H9 (cell line): ENCODE measurements at regions not wholly inside any gene's neighbourhood (a gene's known extent, or its start where the extent isn't known, plus 50 kb on each side); places are given as distances from the start of the nearest gene placed in this dataset.

Experiments
- DNase-seq: peaks from one replicate; pipeline ENCODE4 v3.0.0-alpha.2; 2017
- H2AFZ ChIP-seq: one replicate; pipeline ENCODE4 v1.6.1; 2013; ENCODE audit warnings: mild to moderate bottlenecking, low read length, control low read depth, moderate library complexity
- H2AK5ac ChIP-seq: 2 replicates; pipeline ENCODE4 v1.6.1; 2013; ENCODE audit warnings: low read length, control low read depth, mixed read lengths; ENCODE audit not compliant: insufficient read length
- H2BK120ac ChIP-seq: one replicate; pipeline ENCODE4 v1.6.1; 2013; ENCODE audit warnings: low read depth, mild to moderate bottlenecking, low read length, control low read depth, inconsistent platforms; ENCODE audit not compliant: poor library complexity, severe bottlenecking
- H2BK12ac ChIP-seq: 2 replicates; pipeline ENCODE4 v1.6.1; 2013; ENCODE audit warnings: low read length, control low read depth, mixed read lengths, low read depth; ENCODE audit not compliant: insufficient read length
- H2BK15ac ChIP-seq: 2 replicates; pipeline ENCODE4 v1.6.1; 2013; ENCODE audit warnings: low read depth, low read length, control low read depth
- H2BK20ac ChIP-seq: one replicate; pipeline ENCODE4 v1.6.1; 2013; ENCODE audit warnings: low read depth, mild to moderate bottlenecking, low read length, control low read depth, inconsistent platforms; ENCODE audit not compliant: poor library complexity, severe bottlenecking
- H2BK5ac ChIP-seq: 2 replicates; pipeline ENCODE4 v1.6.1; 2013; ENCODE audit warnings: low read length, control low read depth, mixed read lengths; ENCODE audit not compliant: insufficient read length
- H3K14ac ChIP-seq: 2 replicates; pipeline ENCODE4 v1.6.1; 2013; ENCODE audit warnings: low read length, control low read depth; ENCODE audit not compliant: insufficient read depth
- H3K18ac ChIP-seq: 2 replicates; pipeline ENCODE4 v1.6.1; 2013; ENCODE audit warnings: low read depth, mild to moderate bottlenecking, mixed read lengths, low read length, control low read depth; ENCODE audit not compliant: insufficient read length
- H3K23ac ChIP-seq: 2 replicates; pipeline ENCODE4 v1.6.1; 2013; ENCODE audit warnings: low read length, control low read depth, mixed read lengths, low read depth; ENCODE audit not compliant: insufficient read length
- H3K23me2 ChIP-seq: 2 replicates; pipeline ENCODE4 v1.6.1; 2013; ENCODE audit warnings: low read depth, mild to moderate bottlenecking, mixed read lengths, low read length, control low read depth; ENCODE audit not compliant: insufficient read length, poor library complexity, severe bottlenecking
- H3K27ac ChIP-seq: 2 replicates; pipeline ENCODE4 v1.5.1; 2013; ENCODE audit warnings: low read length, control low read depth, mixed read lengths, low read depth; ENCODE audit not compliant: insufficient read length
- H3K27me3 ChIP-seq: 2 replicates; pipeline ENCODE4 v1.6.1; 2013; ENCODE audit warnings: low read length, control low read depth, inconsistent platforms; ENCODE audit not compliant: insufficient read depth
- H3K4ac ChIP-seq: 2 replicates; pipeline ENCODE4 v1.6.1; 2013; ENCODE audit warnings: low read depth, mild to moderate bottlenecking, control low read depth, inconsistent platforms, low read length, moderate library complexity
- H3K4me1 ChIP-seq: 2 replicates; pipeline ENCODE4 v1.6.1; 2013; ENCODE audit warnings: low read length, control low read depth, inconsistent platforms; ENCODE audit not compliant: insufficient read depth
- H3K4me2 ChIP-seq: 2 replicates; pipeline ENCODE4 v1.6.1; 2013; ENCODE audit warnings: low read length, control low read depth, mixed read lengths; ENCODE audit not compliant: insufficient read length, insufficient read depth
- H3K56ac ChIP-seq: 2 replicates; pipeline ENCODE4 v1.6.1; 2013; ENCODE audit warnings: low read depth, mild to moderate bottlenecking, mixed read lengths, low read length, control low read depth; ENCODE audit not compliant: insufficient read length
- H3K79me1 ChIP-seq: 2 replicates; pipeline ENCODE4 v1.6.1; 2013; ENCODE audit warnings: low read depth, mild to moderate bottlenecking, moderate library complexity, low read length, control low read depth, inconsistent platforms; ENCODE audit not compliant: insufficient read depth, poor library complexity, severe bottlenecking
- H3K79me2 ChIP-seq: 2 replicates; pipeline ENCODE4 v1.6.1; 2013; ENCODE audit warnings: low read length, control low read depth, inconsistent platforms; ENCODE audit not compliant: insufficient read depth
- H3K9ac ChIP-seq: 2 replicates; pipeline ENCODE4 v1.6.1; 2013; ENCODE audit warnings: low read length, control low read depth, mixed read lengths; ENCODE audit not compliant: insufficient read length; ENCODE audit errors: extremely low read depth
- H3K9me3 ChIP-seq: one replicate; pipeline ENCODE4 v1.6.1; 2013; ENCODE audit warnings: low read depth, low read length, inconsistent platforms; ENCODE audit not compliant: control insufficient read depth
- H3T11ph ChIP-seq: one replicate; pipeline ENCODE4 v1.6.1; 2013; ENCODE audit warnings: mild to moderate bottlenecking, low read length, control low read depth, inconsistent platforms
- H4K20me1 ChIP-seq: one replicate; pipeline ENCODE4 v1.6.1; 2013; ENCODE audit not compliant: control insufficient read depth, insufficient read length, insufficient read depth
- H4K5ac ChIP-seq: 2 replicates; pipeline ENCODE4 v1.6.1; 2013; ENCODE audit warnings: low read depth, mild to moderate bottlenecking, mixed read lengths, low read length, control low read depth; ENCODE audit not compliant: insufficient read length
- H4K8ac ChIP-seq: replicated peaks from 2 replicates; pipeline ENCODE4 v1.6.1; 2013; ENCODE audit warnings: low read length, control low read depth, mixed read lengths, low read depth; ENCODE audit not compliant: insufficient read length
- H4K91ac ChIP-seq: 2 replicates; pipeline ENCODE4 v1.6.1; 2013; ENCODE audit warnings: low read depth, mild to moderate bottlenecking, moderate library complexity, mixed read lengths, low read length, control low read depth; ENCODE audit not compliant: insufficient read length
- H3K27ac Mint-ChIP-seq, 3 experiments: 2 replicates in 2 of 3; 3 replicates in 1 of 3; pipeline ENCODE4 v1.8.0; 2020 to 2021; ENCODE audit warnings: mixed read lengths in 3 of 3, mild to moderate bottlenecking in 1 of 3, moderate library complexity in 1 of 3
- H3K27me3 Mint-ChIP-seq: 2 replicates; pipeline ENCODE4 v1.8.0; 2021; ENCODE audit warnings: low read depth, mild to moderate bottlenecking, moderate library complexity, mixed read lengths
- H3K36me3 Mint-ChIP-seq, 3 experiments: 2 replicates in 2 of 3; 3 replicates in 1 of 3; pipeline ENCODE4 v1.8.0; 2020 to 2021; ENCODE audit warnings: low read depth in 3 of 3, mixed read lengths in 3 of 3; ENCODE audit not compliant: insufficient read depth in 1 of 3
- H3K4me1 Mint-ChIP-seq, 2 experiments: 2 replicates each; pipeline ENCODE4 v1.8.0; 2020; ENCODE audit warnings: mixed read lengths in 2 of 2
- H3K4me3 Mint-ChIP-seq, 2 experiments: 2 replicates in 1 of 2; 3 replicates in 1 of 2; pipeline ENCODE4 v1.8.0; 2020 to 2021; ENCODE audit warnings: mild to moderate bottlenecking in 2 of 2, mixed read lengths in 2 of 2, moderate library complexity in 1 of 2
- H3K9me3 Mint-ChIP-seq, 2 experiments: 2 replicates in 1 of 2; 3 replicates in 1 of 2; pipeline ENCODE4 v1.8.0; 2020; ENCODE audit warnings: mild to moderate bottlenecking in 2 of 2, mixed read lengths in 2 of 2, moderate library complexity in 1 of 2
- WGBS: extraction: QIAGEN DNeasy Blood & Tissue Kit; methylation state at CpG from one replicate; pipeline ENCODE4 v1.1.7; 2013; ENCODE audit warnings: missing lambda C conversion rate, low lambda C conversion rate, mixed read lengths; ENCODE audit not compliant: insufficient read length; ENCODE audit errors: extremely low coverage; 5-methylcytosine and 5-hydroxymethylcytosine counted together
- TF ChIP-seq, protein P1 (sequence below): fragments of 200-600 bp; sonication (generic); conservative IDR thresholded peaks from 3 replicates; pipeline ENCODE4 v1.8.0; 2021; ENCODE audit warnings: antibody characterized with exemption, mild to moderate bottlenecking

DNA sequence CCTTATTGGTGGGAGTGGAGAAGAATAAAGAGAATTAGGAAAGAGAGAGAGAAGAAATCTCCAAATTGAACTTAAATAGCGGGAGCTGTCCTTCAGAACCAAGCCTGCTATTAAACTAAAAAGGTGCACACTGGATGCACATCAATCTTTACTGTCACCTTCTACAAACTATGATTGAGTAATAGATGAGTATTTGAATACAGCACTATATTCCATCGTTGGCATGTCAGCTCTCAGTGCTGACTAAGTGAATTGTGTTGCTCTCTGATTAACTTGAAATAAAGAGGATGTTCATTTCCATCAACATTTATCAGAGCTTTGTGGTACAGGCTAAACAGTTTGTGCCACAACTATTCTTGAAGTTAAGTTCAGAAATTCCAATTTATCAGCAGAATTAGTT lies 143.7 kb upstream of the PABPC4L start:
- no peak overlapping the region for H3K4me2 ChIP-seq
- H4K5ac ChIP-seq, result no peak overlapping the region
- H2BK5ac ChIP-seq, result no peak overlapping the region
- H2AFZ ChIP-seq, result no peak overlapping the region
- H3K36me3 Mint-ChIP-seq, result no peaks in the 10 kb centered on the region
- H2BK20ac ChIP-seq, result no peak overlapping the region
- no peak overlapping the region for H3K18ac ChIP-seq
- no peaks in the 10 kb centered on the region for H3K4me1 Mint-ChIP-seq
- H3K9ac ChIP-seq, result no peak overlapping the region
- TF ChIP-seq, protein P1, sequence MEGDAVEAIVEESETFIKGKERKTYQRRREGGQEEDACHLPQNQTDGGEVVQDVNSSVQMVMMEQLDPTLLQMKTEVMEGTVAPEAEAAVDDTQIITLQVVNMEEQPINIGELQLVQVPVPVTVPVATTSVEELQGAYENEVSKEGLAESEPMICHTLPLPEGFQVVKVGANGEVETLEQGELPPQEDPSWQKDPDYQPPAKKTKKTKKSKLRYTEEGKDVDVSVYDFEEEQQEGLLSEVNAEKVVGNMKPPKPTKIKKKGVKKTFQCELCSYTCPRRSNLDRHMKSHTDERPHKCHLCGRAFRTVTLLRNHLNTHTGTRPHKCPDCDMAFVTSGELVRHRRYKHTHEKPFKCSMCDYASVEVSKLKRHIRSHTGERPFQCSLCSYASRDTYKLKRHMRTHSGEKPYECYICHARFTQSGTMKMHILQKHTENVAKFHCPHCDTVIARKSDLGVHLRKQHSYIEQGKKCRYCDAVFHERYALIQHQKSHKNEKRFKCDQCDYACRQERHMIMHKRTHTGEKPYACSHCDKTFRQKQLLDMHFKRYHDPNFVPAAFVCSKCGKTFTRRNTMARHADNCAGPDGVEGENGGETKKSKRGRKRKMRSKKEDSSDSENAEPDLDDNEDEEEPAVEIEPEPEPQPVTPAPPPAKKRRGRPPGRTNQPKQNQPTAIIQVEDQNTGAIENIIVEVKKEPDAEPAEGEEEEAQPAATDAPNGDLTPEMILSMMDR, result no peak
- WGBS, result no CpG with 5 or more reads among the region's 2 CpGs
- no peak for DNase-seq
- no peak overlapping the region for H3K4ac ChIP-seq
- no peak overlapping the region for H2BK15ac ChIP-seq
- H3K27me3 Mint-ChIP-seq, result no peaks in the 10 kb centered on the region
- no peak overlapping the region for H3K27ac Mint-ChIP-seq
- no peak overlapping the region for H3K23ac ChIP-seq
- H3K56ac ChIP-seq, result no peak overlapping the region
- H4K91ac ChIP-seq, result no peak overlapping the region
- H4K20me1 ChIP-seq, result no peaks in the 10 kb centered on the region
- H3K23me2 ChIP-seq, result no peaks in the 10 kb centered on the region
- H3K4me3 Mint-ChIP-seq, result no peak overlapping the region
- H3K14ac ChIP-seq, result no peak overlapping the region
- H3K27me3 ChIP-seq, result no peaks in the 10 kb centered on the region
- no peak overlapping the region for H2BK120ac ChIP-seq
- no peaks in the 10 kb centered on the region for H3K4me1 ChIP-seq
- no peak overlapping the region for H2BK12ac ChIP-seq
- no peaks in the 10 kb centered on the region for H3K9me3 Mint-ChIP-seq
- no peaks in the 10 kb centered on the region for H3K79me1 ChIP-seq
- no peak overlapping the region for H3T11ph ChIP-seq
- H3K9me3 ChIP-seq, result no peaks in the 10 kb centered on the region
- H4K8ac ChIP-seq, result no peak overlapping the region
- no peak overlapping the region for H3K27ac ChIP-seq
- H3K79me2 ChIP-seq, result no peaks in the 10 kb centered on the region
- no peak overlapping the region for H2AK5ac ChIP-seq
